ENCODE measurements at regions not wholly inside any gene's neighbourhood (a gene's known extent, or its start where the extent isn't known, plus 50 kb on each side); places are given as distances from the start of the nearest gene placed in this dataset.
"Not testable (repeated sequence)": the region's sequence is repeated elsewhere in the genome, so short reads cannot be mapped to it uniquely, and the experiment has no call there.

- DNase-seq: peak in 1 of 3 donors; percentile 22
Measured at GRCh38 chr9:84502066-84502465, 161.5 kb upstream of the SLC28A3 start.

GRCh38 chr9:84504360-84504759, 163.8 kb upstream of the SLC28A3 start:
- peak in 1 of 3 donors; percentile 17 for DNase-seq

- DNase-seq: no peak
Measured at GRCh38 chr9:84511651-84512050, 157.9 kb upstream of the NTRK2 start.

- DNase-seq: no peak
Measured at GRCh38 chr9:84512493-84512892, 157.0 kb upstream of the NTRK2 start.

- no peak for DNase-seq
Measured at GRCh38 chr9:84513473-84513872, 156.1 kb upstream of the NTRK2 start.

- DNase-seq: no peak
Measured at GRCh38 chr9:84513979-84514378, 155.6 kb upstream of the NTRK2 start.

- DNase-seq: no peak
Measured at GRCh38 chr9:84514421-84514820, 155.1 kb upstream of the NTRK2 start.

GRCh38 chr9:84517026-84517425, 152.5 kb upstream of the NTRK2 start:
- DNase-seq: no peak

- no peak for DNase-seq
Measured at GRCh38 chr9:84519413-84519812, 150.1 kb upstream of the NTRK2 start.

GRCh38 chr9:84521208-84521607, 148.3 kb upstream of the NTRK2 start:
- no peak for DNase-seq

- not testable (repeated sequence) for DNase-seq
Measured at GRCh38 chr9:84526211-84526610, 143.3 kb upstream of the NTRK2 start.

GRCh38 chr9:84527060-84527720, 142.3 kb upstream of the NTRK2 start:
- DNase-seq: not testable (repeated sequence)

GRCh38 chr9:84535973-84536372, 133.6 kb upstream of the NTRK2 start:
- DNase-seq: not testable (repeated sequence)

- DNase-seq: no peak
Measured at GRCh38 chr9:84538879-84539278, 130.7 kb upstream of the NTRK2 start.

GRCh38 chr9:84542554-84542953, 127.0 kb upstream of the NTRK2 start:
- peak in 2 of 3 donors; percentile 16 to 37 for DNase-seq

- DNase-seq: no peak
Measured at GRCh38 chr9:84554069-84554664, 115.4 kb upstream of the NTRK2 start.

GRCh38 chr9:84556556-84556955, 113.0 kb upstream of the NTRK2 start:
- no peak for DNase-seq

- no peak for DNase-seq
Measured at GRCh38 chr9:84557751-84558150, 111.8 kb upstream of the NTRK2 start.

- no peak for DNase-seq
Measured at GRCh38 chr9:84563691-84564090, 105.8 kb upstream of the NTRK2 start.

GRCh38 chr9:84567805-84568204, 101.7 kb upstream of the NTRK2 start:
- no peak for DNase-seq

GRCh38 chr9:84570482-84571154, 98.9 kb upstream of the NTRK2 start:
- no peak for DNase-seq

GRCh38 chr9:84573083-84573482, 96.4 kb upstream of the NTRK2 start:
- no peak for DNase-seq

- no peak for DNase-seq
Measured at GRCh38 chr9:84575705-84576104, 93.8 kb upstream of the NTRK2 start.
